CD14-positive monocyte (primary cell): ENCODE measurements at regions not wholly inside any gene's neighbourhood (a gene's known extent, or its start where the extent isn't known, plus 50 kb on each side); places are given as distances from the start of the nearest gene placed in this dataset.

ENCODE experiments used
- DNase-seq, 3 donors: peaks; one replicate each; pipeline ENCODE4 v3.0.0-alpha.2; 2011 to 2022
- H2AFZ ChIP-seq: 2 replicates; pipeline ENCODE4 v1.6.0; 2012; ENCODE audit warnings: mild to moderate bottlenecking, low read depth, low read length, inconsistent platforms; ENCODE audit not compliant: insufficient read depth, poor library complexity, severe bottlenecking
- H3K27ac ChIP-seq, 2 donors: 1 replicate in 1 of 2; 2 replicates in 1 of 2; pipeline ENCODE4 v1.5.1; 2012 to 2013; ENCODE audit warnings: low read length in 2 of 2, control low read depth in 1 of 2, inconsistent platforms in 1 of 2, low read depth in 1 of 2, mild to moderate bottlenecking in 1 of 2
- H3K27me3 ChIP-seq, 2 donors: one replicate each; pipeline versions ENCODE4 v1.6.0 to v1.6.1; 2011 to 2013; ENCODE audit warnings: low read length in 2 of 2; ENCODE audit not compliant: control insufficient read depth in 2 of 2, insufficient read depth in 2 of 2
- H3K36me3 ChIP-seq, 2 donors: replicated peaks in 1 of 2; 1 replicate in 1 of 2; 2 replicates in 1 of 2; pipeline versions ENCODE4 v1.5.1 to v1.6.1; 2012 to 2013; ENCODE audit warnings: low read length in 2 of 2, control low read depth in 1 of 2, inconsistent platforms in 1 of 2, mild to moderate bottlenecking in 1 of 2; ENCODE audit not compliant: insufficient read depth in 2 of 2, control insufficient read depth in 1 of 2
- H3K4me1 ChIP-seq, 2 donors: 1 replicate in 1 of 2; 2 replicates in 1 of 2; pipeline versions ENCODE4 v1.5.1 to v1.6.1; 2012 to 2013; ENCODE audit warnings: low read length in 2 of 2, control low read depth in 1 of 2, inconsistent platforms in 1 of 2, mild to moderate bottlenecking in 1 of 2, moderate library complexity in 1 of 2; ENCODE audit not compliant: insufficient read depth in 2 of 2, control insufficient read depth in 1 of 2
- H3K4me2 ChIP-seq: replicated peaks from 2 replicates; pipeline ENCODE3; 2012; ENCODE audit warnings: low read length, moderate library complexity, mild to moderate bottlenecking; ENCODE audit not compliant: poor library complexity, severe bottlenecking; ENCODE audit errors: extremely low read depth
- H3K4me3 ChIP-seq, 3 experiments: fragments of 200-600 bp in 1 of 3; sonication (generic) in 1 of 3; replicated peaks in 1 of 3; 1 replicate in 2 of 3; 2 replicates in 1 of 3; pipeline ENCODE4 v1.5.1; 2011 to 2013; ENCODE audit warnings: low read length in 3 of 3, mild to moderate bottlenecking in 3 of 3, control low read depth in 2 of 3, low read depth in 2 of 3, inconsistent platforms in 1 of 3, moderate library complexity in 1 of 3
- H3K79me2 ChIP-seq: 2 replicates; pipeline ENCODE4 v1.6.0; 2012; ENCODE audit warnings: mild to moderate bottlenecking, control low read depth, inconsistent platforms, low read length, moderate library complexity; ENCODE audit not compliant: insufficient read depth
- H3K9ac ChIP-seq: 2 replicates; pipeline ENCODE4 v1.6.0; 2017; ENCODE audit warnings: low read length, mild to moderate bottlenecking; ENCODE audit not compliant: insufficient read depth, poor library complexity, severe bottlenecking
- H3K9me3 ChIP-seq, 2 donors: replicated peaks in 1 of 2; 1 replicate in 1 of 2; 2 replicates in 1 of 2; pipeline versions ENCODE4 v1.5.1 to v1.6.1; 2012 to 2013; ENCODE audit warnings: low read length in 2 of 2, control low read depth in 1 of 2; ENCODE audit not compliant: control insufficient read depth in 1 of 2, insufficient read depth in 1 of 2
- H4K20me1 ChIP-seq: 2 replicates; pipeline ENCODE4 v1.6.0; 2012; ENCODE audit warnings: mild to moderate bottlenecking, low read length, control low read depth, moderate library complexity; ENCODE audit not compliant: insufficient read depth
- H3K27ac Mint-ChIP-seq, 7 donors: one replicate each; pipeline ENCODE4 v1.8.0; 2020; ENCODE audit warnings: mild to moderate bottlenecking in 7 of 7, mixed read lengths in 7 of 7, moderate library complexity in 6 of 7, inconsistent platforms in 2 of 7
- H3K27me3 Mint-ChIP-seq, 3 donors: one replicate each; pipeline ENCODE4 v1.8.0; 2021 to 2022; ENCODE audit warnings: low read depth in 3 of 3, mild to moderate bottlenecking in 3 of 3, mixed read lengths in 3 of 3, moderate library complexity in 3 of 3, inconsistent platforms in 1 of 3
- H3K36me3 Mint-ChIP-seq, 2 donors: one replicate each; pipeline ENCODE4 v1.8.0; 2020; ENCODE audit warnings: mixed read lengths in 2 of 2, inconsistent platforms in 1 of 2, mild to moderate bottlenecking in 1 of 2
- H3K4me1 Mint-ChIP-seq: one replicate; pipeline ENCODE4 v1.8.0; 2020; ENCODE audit warnings: mild to moderate bottlenecking, mixed read lengths
- H3K4me3 Mint-ChIP-seq, 2 donors: one replicate each; pipeline ENCODE4 v1.8.0; 2020; ENCODE audit warnings: mild to moderate bottlenecking in 2 of 2, mixed read lengths in 2 of 2, moderate library complexity in 1 of 2
- H3K9me3 Mint-ChIP-seq, 7 donors: one replicate each; pipeline ENCODE4 v1.8.0; 2020 to 2022; ENCODE audit warnings: mixed read lengths in 7 of 7, mild to moderate bottlenecking in 6 of 7, moderate library complexity in 6 of 7, inconsistent platforms in 2 of 7
- CTCF ChIP-seq: fragments of 200-600 bp; IDR thresholded peaks from one replicate; pipeline ENCODE4 v1.8.0; 2022; ENCODE audit warnings: antibody characterized with exemption, mild to moderate bottlenecking
- WGBS: methylation state at CpG from one replicate; pipeline ENCODE4 v1.1.5; 2013; ENCODE audit warnings: missing lambda C conversion rate; ENCODE audit not compliant: insufficient coverage; 5-methylcytosine and 5-hydroxymethylcytosine counted together
- intact Hi-C, 2 donors: fragments of 100-400 bp; cut with micrococcal nuclease; formaldehyde crosslinking; loops; one replicate each; pipeline versions ENCODE4 v1.15.0 to v1.15.1; 2023

GRCh38 chr16:51382940-51383339 lies 231.9 kb upstream of the SALL1 start:
- Mint-ChIP-seq H3K27me3 (no peaks in the 10 kb centered on the region), H3K4me3 (no peak overlapping the region), H3K4me1 (no peaks in the 10 kb centered on the region), H3K27ac (no peak overlapping the region), H3K36me3 (no peaks in the 10 kb centered on the region), H3K9me3 (peaks cover 0 to 4% (median 1%) of the 10 kb centered on the region in 7 donors)
- Histone ChIP-seq H3K4me3 (no peak overlapping the region), H3K79me2 (no peaks in the 10 kb centered on the region), H3K4me1 (no peaks in the 10 kb centered on the region), H2AFZ (no peak overlapping the region), H3K27ac (no peak overlapping the region), H4K20me1 (no peaks in the 10 kb centered on the region), H3K9ac (no peak overlapping the region), H3K27me3 (no peaks in the 10 kb centered on the region), H3K4me2 (no peak overlapping the region), H3K9me3 (peaks cover 0 to 2% of the 10 kb centered on the region in 2 donors), H3K36me3 (no peaks in the 10 kb centered on the region)
- WGBS: no CpG with 5 or more reads among the region's 1 CpG
- no peak for TF ChIP-seq CTCF
- intact Hi-C loops: no loop called here
- DNase-seq: no peak

GRCh38 chr16:51382211-51382610 lies 231.1 kb upstream of the SALL1 start:
- no peak overlapping the region for H3K9ac ChIP-seq
- Mint-ChIP-seq H3K27me3 (no peaks in the 10 kb centered on the region), H3K27ac (no peak overlapping the region), H3K9me3 (peaks cover 0 to 4% (median 1%) of the 10 kb centered on the region in 7 donors), H3K4me1 (no peaks in the 10 kb centered on the region), H3K36me3 (no peaks in the 10 kb centered on the region), H3K4me3 (no peak overlapping the region)
- H3K9me3 ChIP-seq: peaks cover 0 to 2% of the 10 kb centered on the region in 2 donors
- no peaks in the 10 kb centered on the region for H3K27me3 ChIP-seq
- no peak for DNase-seq
- no peak for TF ChIP-seq CTCF
- no CpG with 5 or more reads among the region's 3 CpGs for WGBS
- H3K79me2 ChIP-seq: no peaks in the 10 kb centered on the region
- intact Hi-C loops: no loop called here
- no peak overlapping the region for H3K27ac ChIP-seq
- no peaks in the 10 kb centered on the region for H3K4me1 ChIP-seq
- no peak overlapping the region for H2AFZ ChIP-seq
- H4K20me1 ChIP-seq: no peaks in the 10 kb centered on the region
- H3K36me3 ChIP-seq: no peaks in the 10 kb centered on the region
- H3K4me3 ChIP-seq: no peak overlapping the region
- no peak overlapping the region for H3K4me2 ChIP-seq
